ENCODE measurements at regions not wholly inside any gene's neighbourhood (a gene's known extent, or its start where the extent isn't known, plus 50 kb on each side); places are given as distances from the start of the nearest gene placed in this dataset.

- no peak overlapping the region for H3K4me3 ChIP-seq (IDR thresholded peaks at IDR 0.05; ENCODE audit: insufficient read depth, low read depth, low read length)
- no peaks in the 10 kb centered on the region for H3K4me1 ChIP-seq (ENCODE audit: low read depth, poor library complexity, severe bottlenecking)
- no peak overlapping the region for H2AFZ ChIP-seq (ENCODE audit: low read depth)
- no peaks in the 10 kb centered on the region for H4K20me1 ChIP-seq (ENCODE audit: insufficient read depth)
- H3K36me3 ChIP-seq (ENCODE audit: insufficient read depth) = no peaks in the 10 kb centered on the region
- no peak overlapping the region for H3K27ac ChIP-seq
- no peaks in the 10 kb centered on the region for H3K79me2 ChIP-seq (ENCODE audit: insufficient read depth, low read depth)
- TF ChIP-seq CTCF (conservative IDR thresholded peaks at IDR 0.05; ENCODE audit: low read depth, low read length) = no peak
- H3K27me3 ChIP-seq (ENCODE audit: insufficient read depth, low read depth) = no peaks in the 10 kb centered on the region
- no peak overlapping the region for H3K9ac ChIP-seq
- no peak overlapping the region for H3K4me2 ChIP-seq
Measured at GRCh38 chr5:26148569-26149107, 889.7 kb downstream of the CDH9 start.

GRCh38 chr5:26143259-26143658, 895.1 kb downstream of the CDH9 start:
- no peak for TF ChIP-seq CTCF (conservative IDR thresholded peaks at IDR 0.05; ENCODE audit: low read depth, low read length)
- Histone ChIP-seq H2AFZ (ENCODE audit: low read depth) (no peak overlapping the region), H3K27ac (no peak overlapping the region), H4K20me1 (ENCODE audit: insufficient read depth) (no peaks in the 10 kb centered on the region), H3K36me3 (ENCODE audit: insufficient read depth) (no peaks in the 10 kb centered on the region), H3K27me3 (ENCODE audit: insufficient read depth, low read depth) (no peaks in the 10 kb centered on the region), H3K4me3 (IDR thresholded peaks at IDR 0.05; ENCODE audit: insufficient read depth, low read depth, low read length) (no peak overlapping the region), H3K9ac (no peak overlapping the region), H3K4me1 (ENCODE audit: low read depth, poor library complexity, severe bottlenecking) (no peaks in the 10 kb centered on the region), H3K79me2 (ENCODE audit: insufficient read depth, low read depth) (no peaks in the 10 kb centered on the region), H3K4me2 (no peak overlapping the region)

DNA sequence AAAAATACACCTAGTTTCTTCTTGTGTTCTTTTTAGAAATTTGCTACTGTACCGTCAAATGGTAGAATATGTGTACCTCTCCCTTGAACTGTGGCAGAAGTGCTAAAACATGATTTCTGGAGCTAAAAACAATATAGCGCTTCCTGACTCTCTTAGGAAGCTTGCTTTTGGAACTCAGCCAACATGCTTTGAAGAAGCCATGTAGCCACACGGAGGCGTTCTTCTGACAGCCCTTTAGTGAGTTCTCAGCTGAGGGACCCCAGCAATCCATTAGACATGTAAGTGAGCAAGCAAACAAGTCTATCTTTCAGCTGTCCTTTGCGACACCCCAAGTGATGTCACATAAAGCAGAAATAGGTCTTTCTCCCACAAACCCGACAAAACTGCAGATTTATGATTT, 917.0 kb downstream of the CDH9 start:
- Histone ChIP-seq H4K20me1 (ENCODE audit: insufficient read depth) (no peaks in the 10 kb centered on the region), H3K27me3 (ENCODE audit: insufficient read depth, low read depth) (no peaks in the 10 kb centered on the region), H3K4me1 (ENCODE audit: low read depth, poor library complexity, severe bottlenecking) (no peaks in the 10 kb centered on the region), H3K79me2 (ENCODE audit: insufficient read depth, low read depth) (no peaks in the 10 kb centered on the region), H3K4me3 (IDR thresholded peaks at IDR 0.05; ENCODE audit: insufficient read depth, low read depth, low read length) (no peak overlapping the region), H3K9ac (no peak overlapping the region), H2AFZ (ENCODE audit: low read depth) (no peak overlapping the region), H3K36me3 (ENCODE audit: insufficient read depth) (no peaks in the 10 kb centered on the region), H3K4me2 (no peak overlapping the region), H3K27ac (no peak overlapping the region)
- no peak for TF ChIP-seq CTCF (conservative IDR thresholded peaks at IDR 0.05; ENCODE audit: low read depth, low read length)

DNA sequence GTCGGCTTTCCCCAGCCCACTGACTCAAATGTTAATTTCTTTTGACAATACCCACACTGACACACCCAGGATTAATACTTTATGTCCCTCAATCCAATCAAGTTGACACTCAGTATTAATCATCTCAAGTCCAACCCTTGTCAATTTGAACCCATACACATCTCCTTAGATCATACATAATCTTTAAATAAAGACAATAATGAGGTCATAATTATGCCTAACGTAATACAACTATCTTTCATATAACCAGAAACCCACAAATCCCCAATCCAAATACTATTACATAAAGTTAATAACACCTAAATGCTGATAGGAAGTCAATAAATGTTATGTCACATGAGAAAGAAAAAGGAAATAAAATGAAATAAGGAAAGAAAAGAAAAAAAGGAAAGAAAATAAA, 934.2 kb downstream of the CDH9 start:
- Histone ChIP-seq H2AFZ (ENCODE audit: low read depth) (no peak overlapping the region), H3K4me1 (ENCODE audit: low read depth, poor library complexity, severe bottlenecking) (no peaks in the 10 kb centered on the region), H3K4me3 (IDR thresholded peaks at IDR 0.05; ENCODE audit: insufficient read depth, low read depth, low read length) (no peak overlapping the region)

More for the DNA sequence above, 934.2 kb downstream of the CDH9 start:
- Histone ChIP-seq H3K27ac (no peak overlapping the region), H3K4me2 (no peak overlapping the region), H3K79me2 (ENCODE audit: insufficient read depth, low read depth) (no peaks in the 10 kb centered on the region), H4K20me1 (ENCODE audit: insufficient read depth) (no peaks in the 10 kb centered on the region), H3K9ac (no peak overlapping the region), H3K27me3 (ENCODE audit: insufficient read depth, low read depth) (no peaks in the 10 kb centered on the region), H3K36me3 (ENCODE audit: insufficient read depth) (no peaks in the 10 kb centered on the region)
- TF ChIP-seq CTCF (conservative IDR thresholded peaks at IDR 0.05; ENCODE audit: low read depth, low read length) = no peak
